K562 (cell line): ENCODE measurements at regions not wholly inside any gene's neighbourhood (a gene's known extent, or its start where the extent isn't known, plus 50 kb on each side); places are given as distances from the start of the nearest gene placed in this dataset.

Source experiments
- BRF2 ChIP-seq: IDR thresholded peaks from 3 replicates; pipeline ENCODE4 v1.6.1; 2011; ENCODE audit warnings: borderline replicate concordance, mild to moderate bottlenecking; ENCODE audit not compliant: insufficient read length, insufficient read depth
- PCBP2 ChIP-seq: fragments of 200-400 bp; formaldehyde crosslinking; IDR thresholded peaks from 2 replicates; pipeline ENCODE4 v1.6.1; 2018; ENCODE audit warnings: low read length, low read depth, mild to moderate bottlenecking, moderate library complexity; ENCODE audit not compliant: poor library complexity, severe bottlenecking
- POLR2A ChIP-seq: fragments of 450-650 bp; conservative IDR thresholded peaks from 2 replicates; pipeline ENCODE4 v1.6.1; 2016
- ZNF445 ChIP-seq: fragments of 250-450 bp; sonication (Bioruptor Pico); IDR thresholded peaks from 2 replicates; pipeline ENCODE4 v1.4.0; 2020; ENCODE audit warnings: low read depth, mild to moderate bottlenecking, moderate library complexity

GRCh38 chr13:83633746-83634145, 248.5 kb downstream of the SLITRK1 start:
- no peak for TF ChIP-seq POLR2A
- TF ChIP-seq ZNF445 (CRISPR knock-in tag) = no peak
- TF ChIP-seq BRF2 = no peak
- no peak for TF ChIP-seq PCBP2
